Activated naive CD4-positive, alpha-beta T cell treated with anti-CD3 and anti-CD28 coated beads for 36 hours (primary cell): ENCODE measurements at regions not wholly inside any gene's neighbourhood (a gene's known extent, or its start where the extent isn't known, plus 50 kb on each side); places are given as distances from the start of the nearest gene placed in this dataset.

ENCODE experiments used
- CTCF ChIA-PET: fragments of 350-600 bp; sonication (Branson Sonifier 250); formaldehyde crosslinking; loops from one replicate; lab custom pipeline; 2021; ENCODE audit warnings: antibody characterized with exemption; lab: Charles Lee
- DNase-seq: peaks from one replicate; pipeline ENCODE4 v3.0.0-alpha.2; 2020
- H3K27ac Mint-ChIP-seq: one replicate; pipeline ENCODE4 v1.8.0; 2021; ENCODE audit warnings: mild to moderate bottlenecking, mixed read lengths
- H3K27me3 Mint-ChIP-seq: one replicate; pipeline ENCODE4 v1.8.0; 2021; ENCODE audit warnings: low read depth, mixed read lengths
- H3K36me3 Mint-ChIP-seq: one replicate; pipeline ENCODE4 v1.8.0; 2021; ENCODE audit warnings: low read depth, mixed read lengths
- H3K4me1 Mint-ChIP-seq: one replicate; pipeline ENCODE4 v1.8.0; 2021; ENCODE audit warnings: low read depth, mixed read lengths
- H3K4me3 Mint-ChIP-seq: one replicate; pipeline ENCODE4 v1.8.0; 2021; ENCODE audit warnings: mild to moderate bottlenecking, moderate library complexity, mixed read lengths
- H3K9me3 Mint-ChIP-seq: one replicate; pipeline ENCODE4 v1.8.0; 2021; ENCODE audit warnings: mixed read lengths
- intact Hi-C: fragments of 100-400 bp; cut with micrococcal nuclease; formaldehyde crosslinking; loops from one replicate; pipeline ENCODE4 v1.15.1; 2023

GRCh38 chr3:72383883-72384282 lies 464.4 kb downstream of the SHQ1 start:
- intact Hi-C loops = loop anchor here (2.0 kb wide), 1 partner anchor 25 kb away; no protein-coding TSS in a partner anchor
- Mint-ChIP-seq H3K4me1 (peaks cover 84% of the 10 kb centered on the region), H3K4me3 (no peak overlapping the region), H3K36me3 (peaks cover 7% of the 10 kb centered on the region), H3K27me3 (no peaks in the 10 kb centered on the region), H3K27ac (no peak overlapping the region), H3K9me3 (no peaks in the 10 kb centered on the region)
- CTCF ChIA-PET = interaction anchor here (0.6 kb wide), 1 partner anchor 62 kb away, joined by 4 read pairs; no protein-coding TSS in a partner anchor
- no peak for DNase-seq

- no peak for DNase-seq
- Mint-ChIP-seq H3K4me3 (no peak overlapping the region), H3K4me1 (peaks cover 83% of the 10 kb centered on the region), H3K9me3 (no peaks in the 10 kb centered on the region), H3K36me3 (peaks cover 13% of the 10 kb centered on the region), H3K27me3 (no peaks in the 10 kb centered on the region), H3K27ac (no peak overlapping the region)
- CTCF ChIA-PET = no interaction called here
- intact Hi-C loops = no loop called here
Measured at GRCh38 chr3:72383230-72383629, 465.0 kb downstream of the SHQ1 start.

- intact Hi-C loops = no loop called here
- H3K9me3 Mint-ChIP-seq = no peaks in the 10 kb centered on the region
- no peaks in the 10 kb centered on the region for H3K27me3 Mint-ChIP-seq
- no peak for DNase-seq
- peaks cover 78% of the 10 kb centered on the region for H3K4me1 Mint-ChIP-seq
- peaks cover 15% of the 10 kb centered on the region for H3K36me3 Mint-ChIP-seq
- no peak overlapping the region for H3K4me3 Mint-ChIP-seq
- no peak overlapping the region for H3K27ac Mint-ChIP-seq
- CTCF ChIA-PET = no interaction called here
Measured at GRCh38 chr3:72382460-72382859, 465.8 kb downstream of the SHQ1 start.

GRCh38 chr3:72381584-72381983 lies 466.7 kb downstream of the SHQ1 start:
- Mint-ChIP-seq H3K36me3 (peaks cover 21% of the 10 kb centered on the region), H3K4me3 (no peak overlapping the region), H3K4me1 (peaks cover 78% of the 10 kb centered on the region), H3K27me3 (no peaks in the 10 kb centered on the region), H3K9me3 (no peaks in the 10 kb centered on the region), H3K27ac (no peak overlapping the region)
- no peak for DNase-seq
- intact Hi-C loops = no loop called here
- CTCF ChIA-PET = no interaction called here

- CTCF ChIA-PET = no interaction called here
- peaks cover 75% of the 10 kb centered on the region for H3K4me1 Mint-ChIP-seq
- intact Hi-C loops = no loop called here
- no peaks in the 10 kb centered on the region for H3K9me3 Mint-ChIP-seq
- H3K36me3 Mint-ChIP-seq = peaks cover 23% of the 10 kb centered on the region
- H3K4me3 Mint-ChIP-seq = no peak overlapping the region
- no peak overlapping the region for H3K27ac Mint-ChIP-seq
- no peaks in the 10 kb centered on the region for H3K27me3 Mint-ChIP-seq
- no peak for DNase-seq
Measured at GRCh38 chr3:72380711-72381493, 467.3 kb downstream of the SHQ1 start.

- intact Hi-C loops = no loop called here
- H3K27ac Mint-ChIP-seq = no peak overlapping the region
- H3K36me3 Mint-ChIP-seq = peaks cover 23% of the 10 kb centered on the region
- DNase-seq = no peak
- no peaks in the 10 kb centered on the region for H3K27me3 Mint-ChIP-seq
- H3K4me3 Mint-ChIP-seq = no peak overlapping the region
- H3K4me1 Mint-ChIP-seq = peaks cover 75% of the 10 kb centered on the region
- CTCF ChIA-PET = interaction anchor here (0.8 kb wide), 1 partner anchor 130 kb away, joined by 3 read pairs; no protein-coding TSS in a partner anchor
- H3K9me3 Mint-ChIP-seq = no peaks in the 10 kb centered on the region
Measured at GRCh38 chr3:72380193-72380592, 468.1 kb downstream of the SHQ1 start.

- CTCF ChIA-PET = interaction anchor here (0.8 kb wide), 1 partner anchor 130 kb away, joined by 3 read pairs; no protein-coding TSS in a partner anchor
- no peaks in the 10 kb centered on the region for H3K27me3 Mint-ChIP-seq
- H3K36me3 Mint-ChIP-seq = peaks cover 23% of the 10 kb centered on the region
- no peak for DNase-seq
- no peaks in the 10 kb centered on the region for H3K9me3 Mint-ChIP-seq
- no peak overlapping the region for H3K27ac Mint-ChIP-seq
- peaks cover 74% of the 10 kb centered on the region for H3K4me1 Mint-ChIP-seq
- no peak overlapping the region for H3K4me3 Mint-ChIP-seq
- intact Hi-C loops = no loop called here
Measured at GRCh38 chr3:72379500-72380187, 468.6 kb downstream of the SHQ1 start.

- peaks cover 2% of the 10 kb centered on the region for H3K9me3 Mint-ChIP-seq
- no peaks in the 10 kb centered on the region for H3K27me3 Mint-ChIP-seq
- no peak overlapping the region for H3K27ac Mint-ChIP-seq
- no peak overlapping the region for H3K4me3 Mint-ChIP-seq
- H3K4me1 Mint-ChIP-seq = peaks cover 69% of the 10 kb centered on the region
- CTCF ChIA-PET = no interaction called here
- DNase-seq = no peak
- intact Hi-C loops = no loop called here
- peaks cover 21% of the 10 kb centered on the region for H3K36me3 Mint-ChIP-seq
Measured at GRCh38 chr3:72378287-72378686, 470.0 kb downstream of the SHQ1 start.

GRCh38 chr3:72376956-72377710 lies 471.1 kb downstream of the SHQ1 start:
- Mint-ChIP-seq H3K9me3 (peaks cover 2% of the 10 kb centered on the region), H3K4me3 (no peak overlapping the region), H3K27ac (no peak overlapping the region), H3K36me3 (peaks cover 21% of the 10 kb centered on the region), H3K27me3 (no peaks in the 10 kb centered on the region), H3K4me1 (peaks cover 70% of the 10 kb centered on the region)
- intact Hi-C loops = no loop called here
- no peak for DNase-seq
- CTCF ChIA-PET = no interaction called here

- no peaks in the 10 kb centered on the region for H3K27me3 Mint-ChIP-seq
- intact Hi-C loops = loop anchor here (1.0 to 2.0 kb wide), 12 partner anchors 32 to 447 kb away; no protein-coding TSS in a partner anchor
- H3K27ac Mint-ChIP-seq = peak overlapping the region; percentile 82
- peaks cover 20% of the 10 kb centered on the region for H3K36me3 Mint-ChIP-seq
- peaks cover 2% of the 10 kb centered on the region for H3K9me3 Mint-ChIP-seq
- DNase-seq = peak; percentile 70
- peak overlapping the region; percentile 20 for H3K4me3 Mint-ChIP-seq
- peaks cover 62% of the 10 kb centered on the region for H3K4me1 Mint-ChIP-seq
- CTCF ChIA-PET = interaction anchor here (0.7 to 1.8 kb wide), 5 partner anchors 18 to 447 kb away, joined by 3 to 10 read pairs (median 3); no protein-coding TSS in a partner anchor
Measured at GRCh38 chr3:72375237-72376076, 472.8 kb downstream of the SHQ1 start.

- intact Hi-C loops = no loop called here
- Mint-ChIP-seq H3K4me3 (no peak overlapping the region), H3K4me1 (peaks cover 49% of the 10 kb centered on the region), H3K27ac (no peak overlapping the region), H3K27me3 (no peaks in the 10 kb centered on the region), H3K9me3 (peaks cover 2% of the 10 kb centered on the region), H3K36me3 (peaks cover 9% of the 10 kb centered on the region)
- DNase-seq = no peak
- CTCF ChIA-PET = interaction anchor here (0.6 kb wide), 1 partner anchor 483 kb away, joined by 4 read pairs; no protein-coding TSS in a partner anchor
Measured at GRCh38 chr3:72373139-72373538, 475.1 kb downstream of the SHQ1 start.
